ENCODE measurements at regions not wholly inside any gene's neighbourhood (a gene's known extent, or its start where the extent isn't known, plus 50 kb on each side); places are given as distances from the start of the nearest gene placed in this dataset.
A peak's percentile ranks its signal among the peaks of the same experiment; 100 is the strongest.

- DNase-seq, result no peak
These were observed 239.0 kb upstream of the SIX2 start for GRCh38 chr2:45248214-45248613.

- DNase-seq, result no peak
These were observed 235.7 kb upstream of the SIX2 start for GRCh38 chr2:45244928-45245327.

- DNase-seq, result peak; percentile 7
These were observed 233.0 kb upstream of the SIX2 start for GRCh38 chr2:45242161-45242741.

GRCh38 chr2:45241061-45241561 lies 231.9 kb upstream of the SIX2 start:
- DNase-seq, result no peak

- DNase-seq, result no peak
These were observed 228.7 kb upstream of the SIX2 start for GRCh38 chr2:45237850-45238542.

GRCh38 chr2:45237128-45237527 lies 227.9 kb upstream of the SIX2 start:
- DNase-seq, result peak; percentile 22

GRCh38 chr2:45236268-45236667 lies 227.0 kb upstream of the SIX2 start:
- no peak for DNase-seq

- DNase-seq, result no peak
These were observed 224.0 kb upstream of the SIX2 start for GRCh38 chr2:45233301-45233700.

GRCh38 chr2:45232818-45233217 lies 223.6 kb upstream of the SIX2 start:
- DNase-seq, result no peak

GRCh38 chr2:45229411-45229810 lies 220.2 kb upstream of the SIX2 start:
- no peak for DNase-seq

- no peak for DNase-seq
These were observed 218.1 kb upstream of the SIX2 start for GRCh38 chr2:45227347-45227746.

- no peak for DNase-seq
These were observed 215.7 kb upstream of the SIX2 start for GRCh38 chr2:45224993-45225380.

- no peak for DNase-seq
These were observed 215.2 kb upstream of the SIX2 start for GRCh38 chr2:45224321-45224992.

GRCh38 chr2:45223531-45223930 lies 214.3 kb upstream of the SIX2 start:
- DNase-seq, result no peak

GRCh38 chr2:45220227-45220626 lies 211.0 kb upstream of the SIX2 start:
- DNase-seq, result no peak

- no peak for DNase-seq
These were observed 209.7 kb upstream of the SIX2 start for GRCh38 chr2:45218931-45219339.

- DNase-seq, result no peak
These were observed 209.0 kb upstream of the SIX2 start for GRCh38 chr2:45218297-45218696.

- DNase-seq, result no peak
These were observed 206.9 kb upstream of the SIX2 start for GRCh38 chr2:45216118-45216517.

- no peak for DNase-seq
These were observed 205.3 kb upstream of the SIX2 start for GRCh38 chr2:45214550-45214949.

GRCh38 chr2:45212953-45213635 lies 203.8 kb upstream of the SIX2 start:
- DNase-seq, result no peak

- no peak for DNase-seq
These were observed 202.4 kb upstream of the SIX2 start for GRCh38 chr2:45211636-45212035.

- DNase-seq, result peak; percentile 49
These were observed 201.4 kb upstream of the SIX2 start for GRCh38 chr2:45210462-45211195.

- DNase-seq, result no peak
These were observed 200.6 kb upstream of the SIX2 start for GRCh38 chr2:45209875-45210274.
